ENCODE measurements at regions not wholly inside any gene's neighbourhood (a gene's known extent, or its start where the extent isn't known, plus 50 kb on each side); places are given as distances from the start of the nearest gene placed in this dataset.
"Not testable (repeated sequence)": the region's sequence is repeated elsewhere in the genome, so short reads cannot be mapped to it uniquely, and the experiment has no call there.

GRCh38 chr2:131618320-131618719 lies 90.6 kb downstream of the CCDC74A start:
- TF ChIP-seq ZNF274 (IDR thresholded peaks at IDR 0.05; ENCODE audit: low read depth, low read length); YY1 (IDR thresholded peaks at IDR 0.05; ENCODE audit: insufficient read depth, insufficient read length): not testable (repeated sequence)

All from NT2/D1 (cell line).